ENCODE measurements at regions not wholly inside any gene's neighbourhood (a gene's known extent, or its start where the extent isn't known, plus 50 kb on each side); places are given as distances from the start of the nearest gene placed in this dataset.
"Not testable (repeated sequence)": the region's sequence is repeated elsewhere in the genome, so short reads cannot be mapped to it uniquely, and the experiment has no call there.

GRCh38 chr16:60675022-60675421 lies 1361.2 kb downstream of the CDH8 start:
- no peak overlapping the region for H3K27ac ChIP-seq
- TF ChIP-seq ZFX (IDR thresholded peaks at IDR 0.05) (no peak), CTCF (conservative IDR thresholded peaks at IDR 0.05) (no peak)

DNA sequence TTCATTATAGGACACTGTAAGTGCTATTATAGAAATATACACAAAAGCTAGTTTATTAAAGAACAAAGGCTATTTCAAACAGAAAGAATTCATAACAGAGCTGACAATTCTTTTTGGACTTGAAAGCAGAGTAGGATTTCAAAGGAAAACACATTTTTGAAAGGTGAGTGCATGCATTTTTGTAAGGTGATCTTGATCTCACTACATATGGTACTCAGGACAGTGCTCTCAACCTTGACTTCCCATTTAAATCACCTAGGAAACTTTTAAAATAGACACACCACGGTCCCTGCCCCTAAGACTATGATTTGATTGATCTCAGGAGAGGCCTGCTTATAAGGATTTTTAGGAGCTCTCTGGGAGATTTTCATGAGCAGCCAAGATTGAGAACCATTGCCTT lies 1362.0 kb downstream of the CDH8 start:
- no peak for TF ChIP-seq ZFX (IDR thresholded peaks at IDR 0.05)
- TF ChIP-seq CTCF (conservative IDR thresholded peaks at IDR 0.05) = no peak
- no peak overlapping the region for H3K27ac ChIP-seq

GRCh38 chr16:60655514-60656153 lies 1380.6 kb downstream of the CDH8 start:
- no peak overlapping the region for H3K27ac ChIP-seq
- TF ChIP-seq CTCF (conservative IDR thresholded peaks at IDR 0.05) (no peak), ZFX (IDR thresholded peaks at IDR 0.05) (no peak)

DNA sequence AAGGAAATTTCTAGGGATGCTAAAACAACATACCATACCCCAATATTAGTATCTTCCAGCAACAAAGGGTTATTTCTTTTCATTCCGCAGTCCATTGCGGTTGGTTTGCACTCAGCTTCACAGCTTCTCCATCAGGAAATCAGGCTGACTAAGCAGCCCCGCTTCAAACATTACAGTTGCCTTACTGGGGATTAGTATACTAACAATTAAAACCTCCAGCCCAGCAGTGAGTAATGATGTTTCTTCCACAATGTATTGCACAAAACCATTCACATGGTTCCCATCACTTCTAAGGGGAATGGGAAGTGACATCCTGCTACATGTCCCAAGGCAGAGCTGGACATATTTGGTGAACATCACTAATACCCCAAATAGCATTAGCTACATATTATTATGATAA lies 1384.9 kb downstream of the CDH8 start:
- TF ChIP-seq CTCF (conservative IDR thresholded peaks at IDR 0.05) (no peak), ZFX (IDR thresholded peaks at IDR 0.05) (no peak)
- no peak overlapping the region for H3K27ac ChIP-seq

GRCh38 chr16:60648290-60648689 lies 1387.9 kb downstream of the CDH8 start:
- H3K27ac ChIP-seq = no peak overlapping the region
- TF ChIP-seq CTCF (conservative IDR thresholded peaks at IDR 0.05) = no peak
- no peak for TF ChIP-seq ZFX (IDR thresholded peaks at IDR 0.05)

GRCh38 chr16:60647388-60647787 lies 1388.8 kb downstream of the CDH8 start:
- not testable (repeated sequence) for H3K27ac ChIP-seq

DNA sequence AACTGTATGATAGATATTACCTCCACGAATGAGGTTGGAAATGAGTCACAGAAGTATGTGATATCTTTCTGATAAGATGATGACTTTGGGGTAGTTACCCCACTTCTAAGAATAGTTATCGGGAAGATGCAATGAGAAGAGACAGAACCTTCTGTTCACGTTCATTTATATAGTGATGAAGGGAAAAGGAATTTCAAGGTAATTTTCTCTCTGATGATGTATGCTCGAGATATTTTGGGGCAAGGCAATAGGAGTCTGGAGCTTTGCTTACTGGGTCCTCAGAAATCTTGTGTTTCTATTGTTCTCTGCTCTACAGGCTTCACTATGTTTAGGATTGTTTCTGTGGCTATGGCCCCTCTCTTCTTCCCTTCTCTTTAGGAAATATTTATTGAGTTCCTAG lies 1389.6 kb downstream of the CDH8 start:
- TF ChIP-seq ZFX (IDR thresholded peaks at IDR 0.05) (no peak), CTCF (conservative IDR thresholded peaks at IDR 0.05) (no peak)
- no peak overlapping the region for H3K27ac ChIP-seq

GRCh38 chr16:60645541-60645940 lies 1390.7 kb downstream of the CDH8 start:
- H3K27ac ChIP-seq = no peak overlapping the region

More at GRCh38 chr16:60645541-60645940, 1390.7 kb downstream of the CDH8 start:
- no peak for TF ChIP-seq CTCF (conservative IDR thresholded peaks at IDR 0.05)
- TF ChIP-seq ZFX (IDR thresholded peaks at IDR 0.05) = no peak
